ENCODE measurements at regions not wholly inside any gene's neighbourhood (a gene's known extent, or its start where the extent isn't known, plus 50 kb on each side); places are given as distances from the start of the nearest gene placed in this dataset.

GRCh38 chr9:102434545-102434944 lies 560.6 kb upstream of the CYLC2 start:
- H2AK5ac ChIP-seq (ENCODE audit: low read depth, low read length) = no peak overlapping the region
- H2BK15ac ChIP-seq (ENCODE audit: low read length) = no peak overlapping the region
- no peak overlapping the region for H3K27ac ChIP-seq (ENCODE audit: low read depth, low read length)
- no peaks in the 10 kb centered on the region for H3K4me1 ChIP-seq (replicated peaks in 1 of 4; ENCODE audit: control insufficient read depth in 3 of 4, insufficient read depth in 4 of 4, low read length in 3 of 4)
- no peak overlapping the region for H2AFZ ChIP-seq (ENCODE audit: low read length)
- ChIA-PET POLR2A (ENCODE audit: partially characterized antibody) (no interaction called here), CTCF (ENCODE audit: partially characterized antibody) (no interaction called here)
- no peaks in the 10 kb centered on the region for H3K23me2 ChIP-seq (ENCODE audit: low read depth, low read length)
- H3K36me3 ChIP-seq (ENCODE audit: control insufficient read depth in 2 of 4, insufficient read depth in 4 of 4, low read length in 3 of 4) = no peaks in the 10 kb centered on the region
- no peaks in the 10 kb centered on the region for H3K79me2 ChIP-seq (ENCODE audit: control insufficient read depth in 1 of 2, insufficient read depth in 2 of 2, low read length in 2 of 2)
- WGBS, 2 experiments (ENCODE audit: extremely low coverage in 1 of 2, insufficient coverage in 1 of 2, insufficient read length in 1 of 2, insufficient replicate concordance in 2 of 2, low coverage in 1 of 2, low lambda C conversion rate in 2 of 2, missing lambda C conversion rate in 1 of 2) = 33% methylated on average over 1 of the region's 1 CpG; no CpG with 5 or more reads in 1 of the 2 experiments
- no peak for FAIRE-seq
- no peak overlapping the region for H3K18ac ChIP-seq (ENCODE audit: extremely low read depth, low read length)
- peaks cover 0 to 11% (median 2%) of the 10 kb centered on the region in 4 experiments; a peak in 3 of 7 replicates for H3K27me3 ChIP-seq (replicated peaks in 1 of 4; ENCODE audit: control insufficient read depth in 3 of 4, extremely low read depth in 1 of 4, insufficient read depth in 3 of 4, low read length in 3 of 4)
- no peaks in the 10 kb centered on the region for H4K20me1 ChIP-seq (replicated peaks in 1 of 2; ENCODE audit: control insufficient read depth in 1 of 2, insufficient read depth in 2 of 2, low read length in 2 of 2)
- no peak overlapping the region for H3K9ac ChIP-seq (replicated peaks in 1 of 4; ENCODE audit: extremely low read depth in 1 of 4, low read depth in 3 of 4, low read length in 3 of 4)
- no peak overlapping the region for H3K4ac ChIP-seq (replicated peaks; ENCODE audit: insufficient read length, low read depth, low read length)
- H3K79me1 ChIP-seq (ENCODE audit: low read depth, low read length) = no peaks in the 10 kb centered on the region
- no peak overlapping the region for H2BK120ac ChIP-seq (replicated peaks; ENCODE audit: low read depth, low read length)
- H4K5ac ChIP-seq (ENCODE audit: insufficient read length, low read depth, low read length) = no peak overlapping the region
- no peak overlapping the region for H2BK5ac ChIP-seq (ENCODE audit: low read depth, low read length)
- no peak overlapping the region for H2BK12ac ChIP-seq (ENCODE audit: low read depth, low read length)
- no peak overlapping the region for H3K56ac ChIP-seq (replicated peaks; ENCODE audit: insufficient read length, low read depth, low read length)
- no peak overlapping the region for H3K4me2 ChIP-seq (ENCODE audit: insufficient read depth in 1 of 2, low read depth in 2 of 2, low read length in 2 of 2)
- no peak overlapping the region for H2BK20ac ChIP-seq (ENCODE audit: low read length)
- no peaks in the 10 kb centered on the region; a peak in 1 of 4 replicates for H3K9me3 ChIP-seq (ENCODE audit: insufficient read depth in 2 of 2, low read depth in 1 of 2, low read length in 1 of 2)
- no peak overlapping the region for H4K91ac ChIP-seq (replicated peaks; ENCODE audit: insufficient read length, low read length)
- no peak overlapping the region for H3K4me3 ChIP-seq (ENCODE audit: extremely low read depth in 1 of 4, insufficient read depth in 2 of 4, low read depth in 3 of 4, low read length in 4 of 4)
- no peak overlapping the region for H4K8ac ChIP-seq (ENCODE audit: extremely low read depth, insufficient read depth, low read length)
- DNase-seq (ENCODE audit: low read depth in 1 of 2, low spot score in 2 of 2) = no peak
- no peak overlapping the region for H3K23ac ChIP-seq (ENCODE audit: insufficient read length)
- no peak overlapping the region for H3K14ac ChIP-seq (ENCODE audit: insufficient read length)
- TF ChIP-seq CEBPB (IDR thresholded peaks at IDR 0.05; ENCODE audit: low read depth, low read length) = no peak
- TF ChIP-seq TCF12 (IDR thresholded peaks at IDR 0.05; ENCODE audit: low read depth, low read length) = peak; percentile 77; the same call in 1 of the 2 replicates
- TF ChIP-seq GTF2F1 (IDR thresholded peaks at IDR 0.05; ENCODE audit: borderline replicate concordance, low read depth, low read length) = no peak
- no peak for TF ChIP-seq HDAC2 (IDR thresholded peaks at IDR 0.05; ENCODE audit: borderline replicate concordance in 1 of 2, low read depth in 2 of 2, low read length in 2 of 2)
- no peak for TF ChIP-seq JUND (IDR thresholded peaks at IDR 0.05; ENCODE audit: low read length)

Data from H1 (cell line).